ENCODE measurements at regions not wholly inside any gene's neighbourhood (a gene's known extent, or its start where the extent isn't known, plus 50 kb on each side); places are given as distances from the start of the nearest gene placed in this dataset.

DNA sequence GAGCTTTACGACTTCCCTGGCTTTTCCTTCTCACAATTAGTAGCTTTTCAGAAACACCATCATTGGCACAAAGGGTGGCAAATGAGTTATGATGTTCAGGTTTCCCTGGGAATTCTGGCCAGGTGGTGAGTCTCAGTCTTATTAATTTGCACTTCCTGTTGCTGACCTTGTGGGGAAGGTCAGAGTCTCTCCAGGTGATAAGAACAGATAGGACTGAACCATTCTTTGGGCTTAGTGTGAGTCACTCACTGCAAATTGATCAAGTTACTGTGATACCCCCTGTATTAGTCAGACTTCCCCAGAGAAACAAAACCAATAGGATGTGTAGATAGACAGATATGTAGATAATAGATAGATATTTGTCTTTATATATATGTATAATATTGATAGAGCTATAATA lies 53.8 kb upstream of the RANBP3L start:
- DNase-seq = no peak

DNA sequence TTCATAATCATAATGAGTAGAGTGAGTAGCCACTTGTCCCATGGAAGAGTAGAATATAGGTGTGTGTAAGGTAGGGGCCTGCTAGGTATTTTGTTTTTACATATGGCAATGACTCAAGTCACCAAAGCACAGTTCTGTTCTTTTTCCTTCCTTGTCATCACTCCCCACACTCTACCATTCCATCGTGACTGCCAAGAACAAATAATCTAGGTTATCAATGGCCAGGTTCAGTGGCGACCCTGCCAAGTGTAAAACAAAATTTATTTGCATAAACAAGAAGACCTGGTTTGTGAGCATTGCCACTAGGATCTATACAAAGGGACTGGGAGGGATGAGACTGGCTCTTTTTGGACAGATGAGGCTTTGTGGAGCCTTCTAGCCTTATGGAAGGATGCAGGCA lies 55.2 kb upstream of the RANBP3L start:
- DNase-seq = no peak

DNA sequence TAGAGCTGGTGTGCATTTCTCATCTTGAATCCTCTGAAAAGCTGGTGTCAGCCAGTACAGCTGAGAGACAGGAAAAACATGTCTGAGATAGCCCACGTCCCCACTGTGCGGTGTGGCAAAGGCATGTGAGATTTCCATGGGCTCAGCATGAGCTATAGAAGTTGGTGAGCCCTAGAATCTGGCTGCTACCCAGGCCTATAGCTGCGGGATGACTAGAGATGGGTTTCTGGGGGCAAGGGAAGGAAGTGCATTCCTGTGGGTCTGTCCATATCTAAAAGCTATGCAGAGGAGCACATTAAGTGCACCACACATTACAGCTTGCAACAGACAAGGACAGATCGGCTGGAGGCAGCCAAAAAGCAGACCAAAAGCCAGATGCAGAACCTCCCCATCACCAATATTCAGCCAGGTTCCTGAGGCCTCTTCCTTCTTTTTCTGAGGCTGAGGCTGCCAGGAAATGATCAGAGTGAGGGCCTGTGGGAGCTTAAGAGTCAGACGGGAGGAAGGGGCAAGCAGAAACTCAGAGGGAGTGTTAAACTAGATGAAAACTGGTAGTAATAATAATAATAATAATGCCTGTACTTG lies 55.8 kb upstream of the RANBP3L start:
- no peak for DNase-seq

DNA sequence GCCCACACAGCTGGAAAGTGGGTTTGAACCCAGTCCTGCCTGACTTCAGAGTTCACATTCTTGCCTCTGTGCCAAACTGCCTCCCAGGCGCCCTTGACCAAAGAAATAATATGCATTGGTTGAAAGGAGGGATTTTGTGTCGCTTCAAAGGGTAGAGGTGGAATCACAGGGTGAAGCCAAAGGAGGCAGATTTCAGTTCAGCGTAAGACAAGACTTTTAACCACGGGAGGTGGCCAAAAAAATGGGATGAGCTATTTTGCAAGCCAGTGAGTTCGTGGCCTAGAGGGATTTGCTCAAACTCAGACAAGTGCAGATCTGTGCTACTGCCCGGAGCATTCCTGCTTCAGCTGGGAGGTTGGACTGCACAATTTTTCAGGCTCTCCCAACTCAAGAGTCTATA lies 57.6 kb upstream of the RANBP3L start:
- DNase-seq = no peak

DNA sequence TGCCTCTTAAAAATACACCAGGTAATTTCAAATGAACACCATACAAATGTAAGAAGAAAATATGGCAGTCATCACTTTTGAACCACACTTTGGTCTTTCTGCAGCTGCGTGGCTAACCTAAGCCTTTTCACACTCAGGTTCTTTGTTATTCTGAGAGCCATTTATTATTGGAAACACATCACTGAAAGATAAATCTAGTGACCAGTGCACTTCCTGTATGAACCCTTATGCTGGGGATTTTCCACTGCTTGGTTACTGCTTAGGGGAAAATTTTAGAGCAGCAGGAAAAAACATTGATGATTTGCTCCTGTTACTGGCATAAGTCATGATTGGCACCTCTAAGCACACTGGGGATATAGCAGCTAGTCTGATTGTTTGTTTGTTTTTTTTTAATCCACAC lies 58.6 kb upstream of the RANBP3L start:
- no peak for DNase-seq

DNA sequence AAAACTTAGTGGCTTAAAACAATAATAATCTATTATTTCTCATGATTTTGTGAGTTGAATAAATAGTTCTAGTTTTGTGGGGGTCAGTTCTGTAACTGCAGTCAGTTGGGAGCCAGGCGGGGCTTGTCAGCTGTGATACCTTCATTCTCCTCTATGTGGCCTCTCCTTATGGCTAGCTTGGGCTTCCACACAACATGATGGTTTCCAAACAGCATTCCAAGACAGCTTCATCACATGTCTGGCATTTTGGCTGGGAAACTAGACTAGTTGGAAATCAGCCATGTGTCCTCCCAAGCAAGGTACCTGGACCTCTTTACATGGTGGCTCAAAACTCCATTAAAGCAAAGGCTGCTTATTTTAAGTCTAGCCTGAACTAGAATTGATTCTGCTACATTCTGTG lies 61.4 kb upstream of the RANBP3L start:
- DNase-seq = no peak

DNA sequence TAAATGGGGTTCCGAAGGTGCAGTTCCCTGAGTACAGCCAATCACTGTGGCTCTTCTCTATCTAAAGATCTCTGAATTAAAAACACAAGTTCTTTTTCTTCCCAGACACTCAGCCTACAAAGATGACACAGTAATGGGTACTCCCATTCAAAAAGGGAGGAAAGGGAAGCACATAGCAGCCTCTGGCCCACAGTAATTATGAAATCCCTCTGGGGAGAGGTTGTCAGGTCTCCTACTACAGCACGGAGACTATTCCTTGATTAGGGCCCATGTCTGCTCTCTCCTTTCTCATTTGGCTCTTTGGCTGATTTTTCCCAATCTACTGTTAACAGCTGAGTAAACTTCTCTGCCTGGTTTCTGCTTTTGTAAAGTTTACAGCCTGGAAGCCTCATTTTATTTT lies 62.0 kb upstream of the RANBP3L start:
- DNase-seq = no peak

DNA sequence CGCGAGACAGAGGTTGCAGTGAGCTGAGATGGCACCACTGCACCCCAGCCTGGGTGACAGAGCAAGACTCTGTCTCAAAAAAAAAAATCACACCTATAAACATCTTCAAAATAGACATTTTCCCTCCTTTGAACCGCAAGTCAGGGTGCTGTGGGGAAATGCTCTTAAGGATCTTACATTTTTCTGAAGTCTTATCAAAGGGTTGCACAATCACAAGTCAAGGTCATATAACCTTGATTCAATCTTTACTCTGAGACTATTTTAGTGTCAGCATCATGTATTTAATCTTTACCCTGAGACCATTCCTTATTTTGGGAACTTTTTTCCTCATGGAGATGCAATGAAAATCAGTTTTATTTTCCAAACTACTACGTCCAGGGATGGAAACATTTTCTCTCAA lies 62.8 kb upstream of the RANBP3L start:
- DNase-seq = no peak

DNA sequence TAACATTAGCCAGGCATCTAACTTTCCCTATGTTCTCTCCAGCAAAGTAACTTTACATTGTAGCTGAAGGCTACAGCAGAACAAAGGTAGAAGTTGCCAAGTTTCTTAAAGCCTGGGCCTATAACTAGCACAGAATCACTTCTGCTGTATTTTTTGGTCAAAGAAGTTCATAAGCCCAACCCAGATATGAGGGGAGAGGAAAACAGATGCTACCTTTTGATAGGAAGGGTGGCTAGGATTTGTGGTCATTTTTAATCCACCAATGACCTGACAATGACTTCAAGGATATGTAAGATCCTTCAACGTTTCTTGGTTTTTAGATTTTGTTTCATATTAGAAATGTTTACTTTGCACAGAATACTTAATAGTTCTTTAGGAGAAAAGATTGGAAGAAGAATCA lies 64.2 kb upstream of the RANBP3L start:
- no peak for DNase-seq

DNA sequence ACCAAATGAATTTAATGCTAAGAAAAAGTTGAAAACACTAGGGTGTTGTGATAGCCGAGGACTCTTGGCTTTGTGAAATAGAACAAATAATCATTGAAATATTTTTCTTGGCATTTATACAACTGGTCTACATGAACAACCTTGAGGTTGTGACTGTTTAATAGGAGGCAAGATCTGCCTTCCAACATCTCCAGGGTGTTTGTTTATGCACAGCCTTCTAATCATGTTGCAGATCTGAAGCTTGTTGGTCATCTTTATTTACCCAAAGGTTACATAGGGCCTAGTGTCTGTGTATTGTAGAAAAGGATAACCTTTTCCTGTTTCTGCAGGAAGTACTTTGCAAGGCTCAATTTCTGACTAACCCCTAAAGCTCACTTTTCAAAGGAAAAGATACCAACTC lies 65.2 kb upstream of the RANBP3L start:
- no peak for DNase-seq

DNA sequence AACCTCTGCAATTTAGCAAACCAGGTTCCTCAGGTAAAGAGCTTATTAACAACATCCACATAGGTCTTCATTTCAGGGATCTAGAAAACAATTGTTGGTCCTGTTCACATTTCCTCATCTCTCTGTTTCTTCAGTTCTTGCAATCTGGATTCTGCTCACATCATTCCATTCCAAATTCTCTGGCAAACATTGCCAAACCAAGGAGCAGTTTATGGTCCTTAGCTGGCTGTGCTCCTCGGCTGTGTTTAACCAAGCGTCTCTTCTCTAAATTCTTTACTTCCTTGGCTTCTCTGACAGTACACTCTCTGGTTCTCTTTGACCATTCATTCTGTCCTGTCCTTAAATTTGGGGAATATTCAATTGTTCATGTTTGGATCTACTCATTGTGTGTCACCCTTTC lies 65.8 kb upstream of the RANBP3L start:
- no peak for DNase-seq

DNA sequence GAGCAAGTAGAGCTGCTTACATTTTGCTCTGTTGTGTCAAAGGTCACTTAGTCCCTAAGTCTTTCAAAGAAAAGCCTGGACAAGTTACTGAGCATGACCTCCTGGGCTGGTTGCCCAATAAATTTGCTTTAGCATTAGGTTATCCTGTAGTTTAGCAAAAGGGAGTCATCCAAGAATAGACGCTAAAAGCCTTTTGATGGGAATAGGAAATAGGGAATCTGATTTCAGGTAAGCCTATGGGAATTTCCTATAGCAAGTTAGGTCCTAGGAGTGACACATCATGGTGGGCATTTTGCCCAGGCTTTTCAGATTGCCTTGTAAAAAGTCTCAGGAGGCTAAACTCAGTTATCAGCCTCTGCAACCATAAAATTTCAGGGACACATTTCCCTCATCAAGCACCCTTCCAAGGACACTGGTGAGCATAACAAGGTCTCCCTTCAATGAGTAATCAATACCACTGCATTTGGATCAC lies 67.6 kb upstream of the RANBP3L start:
- no peak for DNase-seq

DNA sequence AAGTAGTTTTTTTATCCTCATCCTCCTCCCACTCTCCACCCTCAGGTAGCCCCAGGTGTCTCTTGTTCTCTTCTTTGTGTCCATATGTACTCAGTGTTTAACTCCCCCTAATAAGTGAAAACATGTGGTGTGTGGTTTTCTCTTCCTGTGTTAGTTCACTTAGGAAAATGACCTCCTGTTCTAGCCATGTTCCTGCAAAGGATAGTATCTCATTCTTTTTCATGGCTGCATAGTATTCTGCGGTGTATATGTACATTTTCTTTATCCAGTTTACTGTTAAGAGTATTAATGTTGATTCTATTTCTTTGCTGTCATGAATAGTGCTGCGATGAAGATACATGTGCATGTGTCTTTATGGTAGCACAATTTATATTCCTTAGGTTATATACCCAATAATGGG lies 68.4 kb upstream of the RANBP3L start:
- DNase-seq = no peak

DNA sequence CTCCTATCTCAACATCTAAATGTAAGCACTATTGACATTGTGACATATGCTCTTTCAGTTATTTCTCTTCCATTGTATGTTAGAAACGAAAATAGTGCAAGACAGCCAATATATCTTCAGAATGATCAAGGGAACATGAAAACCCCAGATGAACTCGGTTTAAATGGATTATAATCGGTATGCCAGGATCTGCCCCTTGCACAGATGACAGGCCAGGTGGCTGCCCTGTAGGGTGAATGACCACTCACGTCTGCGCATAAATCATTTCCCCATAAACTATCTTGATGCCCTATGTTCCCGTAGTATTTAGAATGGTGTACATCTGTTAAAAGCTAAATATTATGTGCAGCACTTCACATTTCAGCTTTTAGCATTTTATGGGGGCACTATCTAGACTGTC lies 69.7 kb upstream of the RANBP3L start:
- no peak for DNase-seq

DNA sequence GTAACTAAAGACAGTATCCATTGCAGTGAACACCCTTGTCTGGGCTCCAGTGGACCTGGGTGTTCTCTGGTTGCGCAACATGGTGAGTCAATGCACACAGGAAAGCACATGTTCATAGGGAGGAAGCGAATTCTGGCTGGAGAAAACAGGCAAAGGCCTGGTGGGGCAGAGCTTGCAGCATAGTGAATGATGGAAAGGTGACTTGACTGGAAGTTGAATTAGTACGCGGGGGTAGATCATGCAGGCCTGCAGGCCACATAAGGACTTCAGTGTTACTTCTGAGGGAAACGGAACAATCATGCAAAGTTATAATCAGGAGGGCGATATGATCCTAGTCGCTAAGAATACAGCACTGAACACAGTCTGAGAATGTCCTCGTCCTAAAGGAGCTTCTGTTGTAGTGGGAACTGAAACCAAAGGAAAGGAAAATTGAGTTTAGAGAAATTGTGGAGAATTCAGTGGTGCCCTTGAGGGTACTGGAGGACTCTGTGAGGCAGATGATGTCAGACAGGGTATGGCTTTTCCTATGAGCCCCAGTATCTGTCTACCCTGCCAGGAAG lies 71.9 kb upstream of the RANBP3L start:
- no peak for DNase-seq

DNA sequence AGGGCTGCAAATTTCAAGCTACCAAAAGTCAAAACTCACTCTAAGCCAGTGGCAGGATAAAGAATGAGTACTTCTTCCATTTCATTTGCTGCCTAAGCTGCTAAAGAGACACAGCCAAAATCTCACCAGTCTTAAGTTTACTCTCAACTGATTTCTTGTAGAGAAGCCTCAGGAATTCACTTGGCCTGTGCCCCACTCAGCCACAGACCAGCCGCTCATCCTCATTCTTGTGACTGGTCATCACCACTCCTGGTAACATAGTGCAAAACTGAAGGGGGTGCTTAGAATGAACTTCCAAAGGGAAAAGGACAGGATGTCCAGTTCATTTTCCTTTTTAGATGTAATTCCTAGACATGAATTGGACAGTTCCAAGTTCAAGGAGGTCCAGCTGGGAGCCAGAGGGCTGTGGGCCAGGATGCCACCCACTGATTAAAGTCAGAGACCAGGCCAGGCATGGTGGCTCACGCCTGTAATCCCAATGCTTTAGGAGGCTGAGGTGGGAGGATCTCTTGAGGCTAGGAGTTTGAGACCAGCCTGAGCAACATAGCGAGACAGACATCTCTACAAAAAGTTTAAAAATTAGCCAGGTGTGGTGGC lies 72.7 kb upstream of the RANBP3L start:
- DNase-seq = no peak

DNA sequence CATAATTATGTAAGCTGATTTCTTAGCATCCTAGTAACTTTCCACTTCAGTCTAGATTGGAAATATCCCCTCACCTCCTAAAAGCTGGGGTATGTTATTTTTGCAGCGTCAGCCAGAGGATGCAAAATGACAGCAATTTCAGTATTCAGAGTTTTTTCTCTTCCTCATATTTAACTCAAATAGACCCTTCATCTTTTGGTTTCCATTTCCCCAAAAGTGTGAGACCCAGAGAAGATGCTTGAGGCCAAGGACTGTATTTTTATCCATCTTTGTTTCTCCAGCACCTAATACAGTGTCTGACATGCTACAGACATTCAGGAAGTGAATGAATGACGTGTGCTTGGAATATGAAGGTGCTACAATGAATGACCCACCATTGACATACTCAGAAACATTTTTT lies 75.5 kb upstream of the RANBP3L start:
- no peak for DNase-seq

DNA sequence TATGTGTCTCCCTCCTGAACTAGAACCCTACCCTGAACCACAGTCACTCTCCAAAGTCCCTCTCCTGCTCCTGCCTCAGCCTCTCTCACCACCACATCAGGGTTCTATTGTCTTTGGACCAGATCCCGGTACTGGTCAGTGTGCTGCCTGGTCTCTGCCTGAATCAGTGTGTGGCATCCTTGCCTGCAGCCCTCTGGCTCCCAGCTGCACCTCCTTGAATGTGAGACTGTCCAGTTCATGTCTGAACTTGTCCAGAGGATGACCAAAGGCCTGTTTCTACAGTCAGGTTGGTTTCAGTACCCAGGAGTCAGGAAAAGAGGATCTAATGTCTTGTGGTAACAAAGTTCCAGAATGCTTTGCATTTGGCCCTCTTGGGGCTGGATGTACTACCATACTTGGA lies 76.8 kb upstream of the RANBP3L start:
- DNase-seq = no peak

DNA sequence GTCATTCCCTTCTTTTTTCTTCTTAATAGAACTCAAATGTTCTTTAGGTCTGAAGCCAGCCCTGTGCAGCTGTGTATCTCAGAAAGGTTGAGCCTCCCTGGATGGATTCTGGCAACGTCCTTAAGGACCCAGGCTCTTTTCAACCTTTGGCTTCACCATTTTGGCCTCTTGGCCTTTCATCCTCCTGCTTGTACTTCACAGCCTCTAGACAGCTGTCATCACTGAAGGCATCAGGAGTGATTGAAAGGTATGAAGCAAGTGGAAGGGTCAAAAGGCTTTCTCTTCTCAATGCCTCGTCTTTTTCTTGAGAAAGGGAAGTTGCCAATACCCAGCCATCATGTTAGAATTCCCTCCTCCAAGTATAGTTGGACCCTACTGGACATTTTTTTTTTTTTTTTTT lies 81.2 kb upstream of the RANBP3L start:
- DNase-seq = no peak

DNA sequence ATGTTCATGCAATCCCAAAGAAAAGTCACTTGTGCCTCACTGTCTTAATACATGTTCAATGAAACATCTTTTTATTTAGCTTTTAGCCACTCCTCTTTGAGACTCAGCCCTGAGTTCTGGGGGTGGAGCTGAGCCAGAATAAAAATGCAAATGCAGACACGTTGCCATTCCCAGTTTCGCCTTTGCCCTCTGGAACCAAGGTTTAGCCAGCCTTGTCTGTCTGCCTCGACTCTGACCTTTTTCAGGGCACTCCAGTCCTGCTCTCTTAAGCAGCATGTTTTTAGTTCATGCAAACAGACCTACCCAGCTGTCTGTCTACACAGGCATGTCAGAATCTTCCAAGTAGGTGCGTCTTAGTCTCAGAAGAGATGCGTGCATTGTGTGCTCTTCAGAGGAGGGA lies 82.2 kb upstream of the RANBP3L start:
- DNase-seq = no peak

DNA sequence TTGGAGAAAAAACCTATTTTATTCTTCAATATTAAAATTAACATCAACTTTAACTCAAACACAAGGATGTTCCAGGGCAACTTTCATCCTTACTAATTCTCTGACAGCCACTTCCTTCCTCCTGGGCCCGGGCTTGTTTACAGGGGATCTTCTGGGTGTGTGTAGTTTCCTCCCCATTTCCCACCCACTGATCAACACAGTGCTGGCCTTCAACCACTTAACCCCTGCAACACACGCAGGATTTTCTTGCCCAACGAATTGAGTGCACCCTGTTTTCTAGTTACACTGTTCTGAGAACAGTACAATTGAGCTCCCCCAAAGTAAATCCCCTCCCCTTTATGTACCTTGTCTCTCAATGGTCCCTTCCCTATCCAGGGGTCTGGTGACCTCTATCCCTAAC lies 83.1 kb upstream of the RANBP3L start:
- no peak for DNase-seq

DNA sequence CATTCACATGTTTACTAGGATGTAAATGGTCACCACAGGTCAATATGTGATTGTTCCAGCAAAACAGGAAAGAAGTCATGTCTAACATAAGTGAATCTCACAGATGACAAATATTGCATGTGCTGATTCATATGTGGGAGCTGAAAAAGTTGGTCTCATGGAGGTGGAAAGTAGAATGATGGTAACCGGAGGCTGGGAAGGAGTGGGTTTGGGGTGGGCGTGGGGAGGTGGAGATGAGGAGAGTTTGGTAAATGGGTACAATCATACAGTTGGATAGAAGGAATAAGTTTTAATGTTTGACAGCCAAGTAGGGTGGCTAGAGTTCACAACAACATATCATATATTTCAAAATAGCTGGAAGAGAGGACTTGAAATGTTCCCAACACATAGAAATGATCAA lies 83.8 kb upstream of the RANBP3L start:
- DNase-seq = no peak

DNA sequence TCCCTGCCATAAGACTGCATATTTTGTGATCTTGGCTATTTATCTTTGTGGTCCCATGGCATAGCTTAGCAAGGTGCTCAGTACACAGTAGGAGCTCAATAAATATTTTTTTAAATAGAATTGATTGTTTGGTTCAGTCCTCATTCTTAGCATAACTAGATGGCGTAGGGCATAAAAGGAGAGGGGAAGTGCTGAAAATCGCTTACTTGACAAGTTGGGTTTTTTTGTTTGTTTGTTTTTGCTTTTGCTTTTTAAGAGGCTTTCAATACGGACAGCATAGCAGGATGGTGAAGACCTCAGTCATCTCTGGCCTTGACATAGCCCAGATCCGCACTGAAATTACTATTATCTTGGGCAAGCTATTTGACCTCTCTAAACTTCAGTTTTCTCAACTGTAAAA lies 86.6 kb upstream of the RANBP3L start:
- no peak for DNase-seq

DNA sequence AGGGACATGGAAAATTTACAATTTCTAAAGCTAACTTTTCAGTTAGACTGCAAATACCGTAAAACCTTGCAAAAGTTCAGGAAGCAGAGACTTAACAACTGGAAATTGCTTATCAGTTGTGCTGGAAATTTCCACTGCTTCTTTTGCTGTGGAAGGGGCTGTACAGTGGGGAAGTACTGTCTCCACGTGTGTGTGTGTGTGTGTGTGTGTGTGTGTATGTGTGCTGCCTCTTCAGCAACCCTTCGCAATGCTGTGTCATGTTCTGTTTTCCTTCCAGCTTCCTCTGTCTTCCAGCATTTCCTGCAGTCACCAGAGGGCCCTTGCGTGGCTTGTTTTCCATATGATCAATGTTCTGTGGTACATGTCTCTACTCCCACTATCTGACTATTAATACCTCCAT lies 87.5 kb upstream of the RANBP3L start:
- no peak for DNase-seq

DNA sequence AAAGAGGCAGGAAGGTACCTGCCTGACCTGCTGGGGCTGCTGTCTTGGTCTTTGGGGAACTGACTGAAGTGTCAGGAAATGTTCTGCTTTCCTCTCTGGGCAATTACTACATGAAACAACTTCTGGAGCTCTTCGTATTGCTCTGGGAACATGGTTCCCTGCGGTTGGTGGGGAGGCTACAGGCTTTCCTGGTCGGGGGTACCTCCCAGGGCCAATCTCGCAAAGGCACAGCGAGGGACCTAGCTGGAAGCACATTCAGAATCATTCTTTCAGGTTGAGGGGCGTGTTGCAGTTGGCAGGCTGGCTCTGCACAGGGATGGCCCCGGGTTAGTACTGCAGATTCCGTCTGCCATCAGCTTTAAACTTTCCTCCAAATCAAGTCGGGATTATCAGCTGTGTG lies 88.9 kb upstream of the RANBP3L start:
- DNase-seq = no peak

Measured in occipital lobe (tissue), 1 donor.